Body of pancreas (tissue), 4 donors: ENCODE measurements at regions not wholly inside any gene's neighbourhood (a gene's known extent, or its start where the extent isn't known, plus 50 kb on each side); places are given as distances from the start of the nearest gene placed in this dataset.
A peak's percentile ranks its signal among the peaks of the same experiment; 100 is the strongest.

Experiments
- ATAC-seq: fragments of 150-250 bp; one replicate; pipeline ENCODE4 v1.9.1; 2016
- DNase-seq, 4 donors: peaks; one replicate each; pipeline ENCODE4 v3.0.0-alpha.2; 2019
- H3K27ac ChIP-seq, 4 donors: fragments of 200-600 bp; sonication (generic); 1 replicate in 3 of 4; 2 replicates in 1 of 4; pipeline versions ENCODE4 v1.5.1 to v1.6.1; 2016 to 2019; ENCODE audit warnings: mild to moderate bottlenecking in 1 of 4, mixed read lengths in 1 of 4, moderate library complexity in 1 of 4
- H3K27me3 ChIP-seq, 2 donors: fragments of 200-600 bp; sonication (generic); one replicate each; pipeline ENCODE4 v1.6.0; 2016; ENCODE audit warnings: mild to moderate bottlenecking in 1 of 2
- H3K36me3 ChIP-seq, 2 donors: fragments of 200-600 bp; sonication (generic); replicated peaks in 1 of 2; 2 replicates each; pipeline ENCODE4 v1.5.1; 2016; ENCODE audit warnings: low read depth in 2 of 2; ENCODE audit not compliant: insufficient read depth in 1 of 2
- H3K4me1 ChIP-seq: fragments of 200-600 bp; sonication (generic); one replicate; pipeline ENCODE4 v1.6.0; 2016
- H3K4me3 ChIP-seq, 2 donors: fragments of 200-600 bp; sonication (generic); 1 replicate in 1 of 2; 2 replicates in 1 of 2; pipeline ENCODE4 v1.5.1; 2016 to 2019
- H3K9me3 ChIP-seq, 3 donors: fragments of 200-600 bp; sonication (generic); 1 replicate in 2 of 3; 2 replicates in 1 of 3; pipeline ENCODE4 v1.5.1; 2016
- CTCF ChIP-seq, 7 experiments: fragments of 450-650 bp in 4 of 7; fragments of 200-600 bp in 3 of 7; sonication (generic) in 3 of 7; IDR thresholded peaks; one replicate each; pipeline ENCODE4 v1.5.1; 2016 to 2019; ENCODE audit warnings: antibody characterized with exemption in 7 of 7
- POLR2A ChIP-seq, 3 donors: fragments of 450-650 bp; IDR thresholded peaks; one replicate each; pipeline ENCODE4 v1.6.1; 2016; ENCODE audit warnings: antibody characterized with exemption in 3 of 3, mild to moderate bottlenecking in 2 of 3
- WGBS, 2 donors: methylation state at CpG; one replicate each; pipeline ENCODE4 v1.1.5; 2017; 5-methylcytosine and 5-hydroxymethylcytosine counted together
- intact Hi-C: fragments of 100-400 bp; cut with DNase I; formaldehyde crosslinking; loops from one replicate; pipeline ENCODE4 v1.15.1; 2023

GRCh38 chr11:45085646-45086501 lies 60.6 kb upstream of the PRDM11 start:
- Histone ChIP-seq H3K36me3 (no peaks in the 10 kb centered on the region), H3K9me3 (no peaks in the 10 kb centered on the region), H3K27me3 (no peaks in the 10 kb centered on the region), H3K4me1 (peaks cover 15% of the 10 kb centered on the region), H3K4me3 (no peak overlapping the region), H3K27ac (no peak overlapping the region)
- TF ChIP-seq POLR2A (IDR thresholded peaks at IDR 0.05) (no peak), CTCF (IDR thresholded peaks at IDR 0.05) (no peak)
- 78 to 84% methylated on average over 11 of the region's 11 CpGs for WGBS, 2 donors
- DNase-seq (no peak), ATAC-seq (no peak)
- intact Hi-C loops, result no loop called here

GRCh38 chr11:45086526-45086925 lies 59.9 kb upstream of the PRDM11 start:
- Histone ChIP-seq H3K36me3 (no peaks in the 10 kb centered on the region), H3K27me3 (no peaks in the 10 kb centered on the region), H3K9me3 (no peaks in the 10 kb centered on the region), H3K4me3 (no peak overlapping the region), H3K4me1 (peaks cover 15% of the 10 kb centered on the region), H3K27ac (no peak overlapping the region)
- DNase-seq, result no peak
- intact Hi-C loops, result no loop called here
- 89% methylated on average over 5 of the region's 5 CpGs for WGBS, 2 donors
- no peak for TF ChIP-seq POLR2A (IDR thresholded peaks at IDR 0.05)
- ATAC-seq, result no peak

GRCh38 chr11:45087086-45087899 lies 59.1 kb upstream of the PRDM11 start:
- H3K27me3 ChIP-seq, result no peaks in the 10 kb centered on the region
- peaks cover 22% of the 10 kb centered on the region for H3K4me1 ChIP-seq
- DNase-seq, result no peak
- H3K4me3 ChIP-seq, result no peak overlapping the region
- 81 to 84% methylated on average over 7 of the region's 7 CpGs for WGBS, 2 donors
- no peaks in the 10 kb centered on the region for H3K9me3 ChIP-seq
- intact Hi-C loops, result no loop called here
- no peak overlapping the region for H3K27ac ChIP-seq
- no peak for ATAC-seq
- no peaks in the 10 kb centered on the region for H3K36me3 ChIP-seq
- TF ChIP-seq POLR2A (IDR thresholded peaks at IDR 0.05), result no peak
- no peak for TF ChIP-seq CTCF (IDR thresholded peaks at IDR 0.05)

- Histone ChIP-seq H3K4me3 (no peak overlapping the region), H3K4me1 (peaks cover 24% of the 10 kb centered on the region), H3K27me3 (no peaks in the 10 kb centered on the region), H3K36me3 (no peaks in the 10 kb centered on the region), H3K9me3 (no peaks in the 10 kb centered on the region), H3K27ac (no peak overlapping the region)
- intact Hi-C loops, result no loop called here
- TF ChIP-seq CTCF (IDR thresholded peaks at IDR 0.05) (no peak), POLR2A (IDR thresholded peaks at IDR 0.05) (no peak)
- 87 to 91% methylated on average over 7 of the region's 7 CpGs for WGBS, 2 donors
- no peak for DNase-seq
- ATAC-seq, result no peak
Measured at GRCh38 chr11:45087900-45088160, 58.6 kb upstream of the PRDM11 start.

- peak in 2 of 7 experiments; percentile 19 to 26 for TF ChIP-seq CTCF (IDR thresholded peaks at IDR 0.05)
- no peak for TF ChIP-seq POLR2A (IDR thresholded peaks at IDR 0.05)
- WGBS, 2 donors, result 38 to 44% methylated on average over 2 of the region's 2 CpGs
- Histone ChIP-seq H3K36me3 (no peaks in the 10 kb centered on the region), H3K9me3 (no peaks in the 10 kb centered on the region), H3K27ac (peak overlapping the region in 3 of 4 donors; percentile 64 to 84 (median 82)), H3K27me3 (no peaks in the 10 kb centered on the region), H3K4me3 (no peak overlapping the region), H3K4me1 (peaks cover 24% of the 10 kb centered on the region)
- ATAC-seq (peak; percentile 94), DNase-seq (peak; percentile 82 to 89 (median 86))
- intact Hi-C loops, result no loop called here
Measured at GRCh38 chr11:45089251-45089650, 57.2 kb upstream of the PRDM11 start.
